MM.1S (cell line): ENCODE measurements at regions not wholly inside any gene's neighbourhood (a gene's known extent, or its start where the extent isn't known, plus 50 kb on each side); places are given as distances from the start of the nearest gene placed in this dataset.

ENCODE experiments used
- DNase-seq: peaks from one replicate; pipeline ENCODE4 v3.0.0-alpha.2; 2015
- H2AFZ ChIP-seq: fragments of 300-600 bp; sonication (generic); 2 replicates; pipeline ENCODE4 v1.6.0; 2016; ENCODE audit warnings: antibody characterized with exemption, low read length
- H3F3A ChIP-seq: fragments of 300-600 bp; sonication (generic); 2 replicates; pipeline ENCODE4 v1.6.1; 2016; ENCODE audit warnings: mild to moderate bottlenecking, antibody characterized with exemption, low read length, moderate library complexity, mixed read lengths; ENCODE audit not compliant: insufficient read depth
- H3K27ac ChIP-seq: fragments of 300-600 bp; sonication (generic); 2 replicates; pipeline ENCODE4 v1.5.1; 2016; ENCODE audit warnings: mild to moderate bottlenecking, low read length
- H3K27me3 ChIP-seq: fragments of 300-600 bp; sonication (generic); replicated peaks from 2 replicates; pipeline ENCODE4 v1.6.0; 2016; ENCODE audit warnings: low read length; ENCODE audit not compliant: insufficient read depth
- H3K36me3 ChIP-seq: fragments of 300-600 bp; sonication (generic); replicated peaks from 2 replicates; pipeline ENCODE4 v1.6.1; 2016; ENCODE audit warnings: mild to moderate bottlenecking, low read length, mixed read lengths; ENCODE audit not compliant: insufficient read depth
- H3K4me1 ChIP-seq: fragments of 300-600 bp; sonication (generic); 2 replicates; pipeline ENCODE4 v1.6.1; 2016; ENCODE audit warnings: low read length, mixed read lengths
- H3K4me2 ChIP-seq: fragments of 300-600 bp; sonication (generic); 2 replicates; pipeline ENCODE4 v1.6.0; 2016; ENCODE audit warnings: low read depth, low read length
- H3K4me3 ChIP-seq: fragments of 300-600 bp; sonication (generic); 2 replicates; pipeline ENCODE4 v1.5.1; 2016; ENCODE audit warnings: low read length, mixed read lengths
- H3K79me2 ChIP-seq: fragments of 300-600 bp; sonication (generic); 2 replicates; pipeline ENCODE4 v1.6.1; 2016; ENCODE audit warnings: mixed run types, low read length, mixed read lengths
- H3K9ac ChIP-seq: fragments of 300-600 bp; sonication (generic); 2 replicates; pipeline ENCODE4 v1.6.1; 2016; ENCODE audit warnings: low read length, mixed read lengths
- H3K9me2 ChIP-seq: fragments of 300-600 bp; sonication (generic); replicated peaks from 2 replicates; pipeline ENCODE4 v1.6.1; 2016; ENCODE audit warnings: mild to moderate bottlenecking, low read length, mixed read lengths; ENCODE audit not compliant: insufficient read depth
- H3K9me3 ChIP-seq: fragments of 300-600 bp; sonication (generic); replicated peaks from 2 replicates; pipeline ENCODE4 v1.6.1; 2016; ENCODE audit warnings: mild to moderate bottlenecking, low read length, mixed read lengths; ENCODE audit not compliant: insufficient read depth
- H4K20me1 ChIP-seq: fragments of 300-600 bp; sonication (generic); 2 replicates; pipeline ENCODE4 v1.6.1; 2016; ENCODE audit warnings: mild to moderate bottlenecking, low read length, moderate library complexity, mixed read lengths; ENCODE audit not compliant: insufficient read depth
- CTCF ChIP-seq: fragments of 300-600 bp; sonication (generic); IDR thresholded peaks from 2 replicates; pipeline ENCODE4 v1.5.1; 2016; ENCODE audit warnings: antibody characterized with exemption, low read length, mixed read lengths
- EZH2 ChIP-seq: fragments of 300-600 bp; sonication (generic); optimal IDR thresholded peaks from 2 replicates; pipeline ENCODE3; 2017; ENCODE audit warnings: low read depth, mild to moderate bottlenecking, antibody characterized with exemption, low read length, mixed read lengths
- EZH2phosphoT487 ChIP-seq: fragments of 300-600 bp; sonication (generic); IDR thresholded peaks from 2 replicates; pipeline ENCODE4 v1.6.1; 2018; ENCODE audit warnings: antibody characterized with exemption, low read length

- Histone ChIP-seq H3K4me1 (no peaks in the 10 kb centered on the region; the same call in 1 of the 2 replicates), H3K9ac (no peak overlapping the region), H3K4me2 (no peak overlapping the region), H3K27ac (no peak overlapping the region), H3K27me3 (no peaks in the 10 kb centered on the region), H3K79me2 (no peaks in the 10 kb centered on the region), H4K20me1 (no peaks in the 10 kb centered on the region), H3F3A (no peaks in the 10 kb centered on the region), H3K9me2 (no peaks in the 10 kb centered on the region), H3K9me3 (no peaks in the 10 kb centered on the region), H3K4me3 (no peak overlapping the region), H3K36me3 (no peaks in the 10 kb centered on the region), H2AFZ (no peak overlapping the region)
- TF ChIP-seq EZH2phosphoT487 (no peak), CTCF (no peak), EZH2 (no peak)
- no peak for DNase-seq
Observed at GRCh38 chr20:6480328-6481200, 286.9 kb upstream of the BMP2 start.

- Histone ChIP-seq H3K9me3 (no peaks in the 10 kb centered on the region), H3K9ac (no peak overlapping the region), H3K4me3 (no peak overlapping the region), H3K36me3 (no peaks in the 10 kb centered on the region), H2AFZ (no peak overlapping the region), H3K4me2 (no peak overlapping the region), H3K27me3 (no peaks in the 10 kb centered on the region), H3F3A (no peaks in the 10 kb centered on the region), H4K20me1 (no peaks in the 10 kb centered on the region), H3K79me2 (no peaks in the 10 kb centered on the region), H3K27ac (no peak overlapping the region), H3K4me1 (peaks cover 5% of the 10 kb centered on the region; the same call in 1 of the 2 replicates), H3K9me2 (no peaks in the 10 kb centered on the region)
- no peak for TF ChIP-seq EZH2
- TF ChIP-seq EZH2phosphoT487, result no peak
- TF ChIP-seq CTCF, result no peak
- no peak for DNase-seq
Observed at GRCh38 chr20:6473197-6473596, 294.3 kb upstream of the BMP2 start.

- Histone ChIP-seq H3K9me2 (no peaks in the 10 kb centered on the region), H3K9me3 (no peaks in the 10 kb centered on the region), H3K27ac (no peak overlapping the region), H3F3A (no peaks in the 10 kb centered on the region), H3K79me2 (no peaks in the 10 kb centered on the region), H3K36me3 (no peaks in the 10 kb centered on the region), H3K27me3 (no peaks in the 10 kb centered on the region), H4K20me1 (no peaks in the 10 kb centered on the region), H3K4me2 (no peak overlapping the region), H3K4me3 (no peak overlapping the region), H3K9ac (no peak overlapping the region), H2AFZ (no peak overlapping the region), H3K4me1 (peaks cover 5% of the 10 kb centered on the region; the same call in 1 of the 2 replicates)
- no peak for DNase-seq
- TF ChIP-seq CTCF (no peak), EZH2 (no peak), EZH2phosphoT487 (no peak)
Observed at GRCh38 chr20:6471871-6472270, 295.6 kb upstream of the BMP2 start.
